ENCODE measurements at regions not wholly inside any gene's neighbourhood (a gene's known extent, or its start where the extent isn't known, plus 50 kb on each side); places are given as distances from the start of the nearest gene placed in this dataset.

DNA sequence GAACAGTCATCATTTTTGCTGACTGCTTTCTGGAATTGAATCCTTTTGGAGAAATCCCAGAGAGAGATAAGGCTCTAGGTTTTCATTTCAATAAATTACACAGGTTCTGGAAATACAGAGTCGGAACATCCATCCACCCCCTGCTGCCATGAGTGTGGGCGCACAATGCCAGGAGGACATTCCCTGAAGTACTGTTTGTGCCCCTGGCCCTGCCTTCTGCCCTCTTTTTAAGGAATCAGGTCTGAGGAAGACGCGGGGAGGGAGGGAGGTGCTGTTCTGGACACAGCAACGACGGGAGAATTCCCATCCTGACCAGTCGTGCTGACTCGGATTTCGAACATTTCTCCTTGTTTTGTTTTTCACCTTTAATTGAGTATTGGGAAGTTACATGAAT is 69.0 kb downstream of the SEC61G start:
- H3K36me3 ChIP-seq: no peaks in the 10 kb centered on the region
- no peaks in the 10 kb centered on the region for H3K4me1 ChIP-seq
- no peak overlapping the region for H3K27ac ChIP-seq
- DNase-seq (no peak), ATAC-seq (no peak)
- intact Hi-C loops (cut with DNase I): no loop called here
- H3K9me3 ChIP-seq: no peaks in the 10 kb centered on the region
- TF ChIP-seq, protein P1, sequence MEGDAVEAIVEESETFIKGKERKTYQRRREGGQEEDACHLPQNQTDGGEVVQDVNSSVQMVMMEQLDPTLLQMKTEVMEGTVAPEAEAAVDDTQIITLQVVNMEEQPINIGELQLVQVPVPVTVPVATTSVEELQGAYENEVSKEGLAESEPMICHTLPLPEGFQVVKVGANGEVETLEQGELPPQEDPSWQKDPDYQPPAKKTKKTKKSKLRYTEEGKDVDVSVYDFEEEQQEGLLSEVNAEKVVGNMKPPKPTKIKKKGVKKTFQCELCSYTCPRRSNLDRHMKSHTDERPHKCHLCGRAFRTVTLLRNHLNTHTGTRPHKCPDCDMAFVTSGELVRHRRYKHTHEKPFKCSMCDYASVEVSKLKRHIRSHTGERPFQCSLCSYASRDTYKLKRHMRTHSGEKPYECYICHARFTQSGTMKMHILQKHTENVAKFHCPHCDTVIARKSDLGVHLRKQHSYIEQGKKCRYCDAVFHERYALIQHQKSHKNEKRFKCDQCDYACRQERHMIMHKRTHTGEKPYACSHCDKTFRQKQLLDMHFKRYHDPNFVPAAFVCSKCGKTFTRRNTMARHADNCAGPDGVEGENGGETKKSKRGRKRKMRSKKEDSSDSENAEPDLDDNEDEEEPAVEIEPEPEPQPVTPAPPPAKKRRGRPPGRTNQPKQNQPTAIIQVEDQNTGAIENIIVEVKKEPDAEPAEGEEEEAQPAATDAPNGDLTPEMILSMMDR (IDR thresholded peaks at IDR 0.05): no peak
- TF ChIP-seq POLR2A (IDR thresholded peaks at IDR 0.05): no peak
- 47 to 70% (median 58%) methylated on average over 9 of the region's 9 CpGs for WGBS, 4 donors
- H3K27me3 ChIP-seq: no peaks in the 10 kb centered on the region
- peak overlapping the region in 2 of 12 donors; percentile 7 to 18 for H3K4me3 ChIP-seq

DNA sequence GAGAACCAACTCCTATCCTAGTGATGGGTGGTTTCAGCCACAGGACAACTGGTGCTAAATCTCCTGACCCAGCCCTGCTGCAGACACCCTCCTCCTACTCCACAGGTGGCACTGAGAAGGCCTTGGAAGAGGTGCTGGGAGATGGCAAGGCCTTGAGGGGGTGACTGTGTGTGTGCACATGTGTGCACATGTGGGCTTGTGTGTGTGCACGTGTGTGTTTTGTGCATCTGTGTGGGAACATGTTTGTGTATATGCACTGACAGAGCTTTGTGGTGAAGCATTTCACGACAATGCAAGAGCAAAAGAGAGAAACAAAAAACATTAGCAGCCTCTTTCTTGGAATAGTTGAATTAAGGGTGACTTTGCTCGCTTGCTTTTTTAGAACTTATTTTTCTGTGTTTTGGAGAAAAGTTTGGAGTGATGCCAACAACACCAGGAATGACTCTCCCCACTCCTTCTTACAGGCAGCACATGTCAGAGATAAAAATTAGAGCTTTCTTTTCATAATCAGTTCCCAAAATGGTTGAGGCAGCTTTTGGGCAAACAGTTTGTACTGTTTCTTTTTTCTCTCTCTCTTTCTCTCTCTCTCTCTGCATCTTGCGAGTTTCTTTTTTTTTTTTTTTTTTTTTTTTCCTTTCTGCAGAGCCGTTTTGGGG is 69.5 kb downstream of the SEC61G start:
- Histone ChIP-seq H3K27ac (no peak overlapping the region), H3K9me3 (no peaks in the 10 kb centered on the region), H3K4me1 (no peaks in the 10 kb centered on the region), H3K36me3 (no peaks in the 10 kb centered on the region), H3K4me3 (peak overlapping the region in 2 of 12 donors; percentile 7 to 18), H3K27me3 (no peaks in the 10 kb centered on the region)
- DNase-seq: no peak
- TF ChIP-seq, protein P1 (IDR thresholded peaks at IDR 0.05): no peak
- TF ChIP-seq POLR2A (IDR thresholded peaks at IDR 0.05): no peak
- 56 to 67% (median 58%) methylated on average over 5 of the region's 5 CpGs for WGBS, 4 donors
- intact Hi-C loops (cut with DNase I): no loop called here
- ATAC-seq: no peak

DNA sequence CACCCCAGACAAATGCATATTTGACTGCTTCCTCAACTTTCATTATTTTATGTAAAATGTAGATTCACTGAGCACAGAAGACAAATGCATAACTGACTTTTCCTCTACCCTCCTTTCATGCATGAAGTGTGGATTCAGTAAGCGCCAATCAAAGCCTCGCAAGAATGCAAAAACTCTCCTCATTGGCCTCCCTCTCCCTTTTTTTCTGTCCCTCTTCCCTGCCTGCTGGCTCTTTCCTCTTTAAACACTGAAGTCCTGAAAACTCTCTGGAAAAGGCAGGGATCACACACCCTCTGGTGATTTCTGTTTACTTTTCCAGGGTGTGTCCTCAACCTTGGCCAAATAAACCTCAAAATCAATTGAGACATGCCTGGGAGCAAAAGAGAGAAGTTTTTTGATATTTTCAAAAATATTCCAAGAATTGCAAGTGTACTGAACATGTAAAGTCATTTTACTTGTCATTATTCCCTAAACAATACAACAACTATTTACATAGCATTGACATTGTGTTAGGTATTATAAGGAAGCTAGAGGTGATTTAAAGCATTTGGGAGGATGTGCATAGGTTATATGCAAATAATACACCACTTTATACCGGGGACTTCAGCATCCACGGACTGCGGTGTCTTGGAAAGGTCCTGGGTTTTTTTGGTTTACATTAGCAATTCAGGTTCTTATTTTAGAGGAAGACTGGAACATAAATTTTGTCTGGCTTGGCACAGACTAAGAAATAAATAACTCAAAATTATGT is 71.4 kb downstream of the SEC61G start:
- Histone ChIP-seq H3K9me3 (no peaks in the 10 kb centered on the region), H3K27ac (no peak overlapping the region), H3K27me3 (no peaks in the 10 kb centered on the region), H3K4me1 (no peaks in the 10 kb centered on the region), H3K36me3 (no peaks in the 10 kb centered on the region), H3K4me3 (no peak overlapping the region)
- no peak for ATAC-seq
- intact Hi-C loops (cut with DNase I): no loop called here
- no peak for TF ChIP-seq POLR2A (IDR thresholded peaks at IDR 0.05)
- TF ChIP-seq, protein P1 (IDR thresholded peaks at IDR 0.05): no peak
- 79 to 85% (median 81%) methylated on average over 5 of the region's 5 CpGs for WGBS, 4 donors
- no peak for DNase-seq

DNA sequence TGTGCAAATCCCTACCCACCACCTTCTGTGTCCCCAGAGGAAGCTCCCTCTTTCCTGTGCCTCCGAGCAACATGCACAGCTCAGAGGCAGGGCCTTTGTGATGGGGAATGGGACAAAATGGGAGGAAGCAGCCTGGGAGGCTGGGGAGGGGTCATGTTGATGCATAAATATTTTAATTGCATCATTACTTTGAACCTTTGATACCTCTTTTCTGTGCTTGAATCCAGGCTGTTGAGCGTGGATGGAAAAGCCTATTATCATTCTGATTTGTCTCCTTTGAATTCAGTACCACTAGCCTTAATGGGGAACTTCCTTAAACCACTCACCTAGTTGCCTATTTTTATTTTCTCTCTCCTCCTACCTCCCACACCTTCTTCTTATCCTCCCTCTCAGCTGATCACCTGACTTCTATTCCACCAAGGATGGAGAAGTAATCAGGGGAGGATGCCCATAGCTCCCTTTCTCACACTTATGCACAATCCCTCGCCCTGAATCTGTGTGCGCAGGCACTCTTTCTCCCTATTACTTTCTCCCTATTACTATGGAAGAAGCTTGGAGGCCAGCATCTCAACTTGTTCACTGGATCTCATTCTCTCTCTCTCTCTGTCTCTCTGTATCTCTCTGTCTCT is 78.5 kb downstream of the SEC61G start:
- Histone ChIP-seq H3K9me3 (no peaks in the 10 kb centered on the region), H3K4me1 (no peaks in the 10 kb centered on the region), H3K27ac (no peak overlapping the region), H3K36me3 (no peaks in the 10 kb centered on the region), H3K27me3 (no peaks in the 10 kb centered on the region), H3K4me3 (no peak overlapping the region)
- ATAC-seq (no peak), DNase-seq (no peak)
- intact Hi-C loops (cut with DNase I): no loop called here
- TF ChIP-seq, protein P1 (IDR thresholded peaks at IDR 0.05): no peak
- TF ChIP-seq POLR2A (IDR thresholded peaks at IDR 0.05): no peak
- 64 to 69% (median 66%) methylated on average over 4 of the region's 4 CpGs for WGBS, 4 donors
